Breast epithelium (tissue), 3 donors: ENCODE measurements at regions not wholly inside any gene's neighbourhood (a gene's known extent, or its start where the extent isn't known, plus 50 kb on each side); places are given as distances from the start of the nearest gene placed in this dataset.

Source experiments
- CTCF ChIP-seq, 3 donors: fragments of 450-650 bp; IDR thresholded peaks; one replicate each; pipeline ENCODE4 v1.5.1; 2016 to 2017; ENCODE audit warnings: antibody characterized with exemption in 3 of 3, mild to moderate bottlenecking in 3 of 3, moderate library complexity in 3 of 3
- POLR2A ChIP-seq: fragments of 450-650 bp; IDR thresholded peaks from one replicate; pipeline ENCODE4 v1.6.1; 2016; ENCODE audit warnings: antibody characterized with exemption, mild to moderate bottlenecking, moderate library complexity
- POLR2AphosphoS5 ChIP-seq, 3 donors: sonication (generic); formaldehyde crosslinking; IDR thresholded peaks; one replicate each; pipeline ENCODE4 v1.6.1; 2017; ENCODE audit warnings: antibody characterized with exemption in 3 of 3

DNA sequence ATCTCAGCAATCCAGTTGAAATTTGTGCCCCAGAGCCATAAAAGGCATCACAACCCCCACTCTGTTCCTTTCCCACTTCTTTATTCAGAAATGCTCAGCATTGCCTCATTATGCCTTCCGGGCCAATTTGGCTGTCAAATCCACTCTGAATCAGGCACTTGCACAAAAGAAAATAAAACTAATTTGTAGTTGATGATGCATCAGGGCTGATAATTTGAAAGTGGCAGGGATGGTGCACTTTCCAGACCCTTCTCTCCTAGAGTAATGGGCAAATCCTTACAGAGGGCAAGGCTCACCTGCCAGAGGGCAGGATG lies 147.9 kb upstream of the PDE1C start:
- no peak for TF ChIP-seq CTCF (IDR thresholded peaks at IDR 0.05)
- TF ChIP-seq POLR2AphosphoS5 (IDR thresholded peaks at IDR 0.05): no peak
- TF ChIP-seq POLR2A: no peak
